NCI-H526 treated with DMSO at 0.1 percent for 48 hours (cell line): ENCODE measurements at regions not wholly inside any gene's neighbourhood (a gene's known extent, or its start where the extent isn't known, plus 50 kb on each side); places are given as distances from the start of the nearest gene placed in this dataset.
A peak's percentile ranks its signal among the peaks of the same experiment; 100 is the strongest.
"Not testable (repeated sequence)": the region's sequence is repeated elsewhere in the genome, so short reads cannot be mapped to it uniquely, and the experiment has no call there.

Experiments used
- DNase-seq: peaks from one replicate; lab custom pipeline; 2025; lab: John Stamatoyannopoulos, UW

- no peak for DNase-seq
Measured at GRCh38 chr20:12201289-12201991, 283.7 kb downstream of the BTBD3 start.

- no peak for DNase-seq
Measured at GRCh38 chr20:12203399-12203798, 285.7 kb downstream of the BTBD3 start.

GRCh38 chr20:12203981-12204380 is 286.3 kb downstream of the BTBD3 start:
- DNase-seq, result no peak

GRCh38 chr20:12207875-12208274 is 290.2 kb downstream of the BTBD3 start:
- no peak for DNase-seq

- no peak for DNase-seq
Measured at GRCh38 chr20:12210591-12210990, 292.9 kb downstream of the BTBD3 start.

GRCh38 chr20:12211361-12211760 is 293.7 kb downstream of the BTBD3 start:
- no peak for DNase-seq

GRCh38 chr20:12217382-12217781 is 299.7 kb downstream of the BTBD3 start:
- DNase-seq, result no peak

- no peak for DNase-seq
Measured at GRCh38 chr20:12219798-12220197, 302.1 kb downstream of the BTBD3 start.

- no peak for DNase-seq
Measured at GRCh38 chr20:12223057-12223456, 305.4 kb downstream of the BTBD3 start.

GRCh38 chr20:12225898-12226297 is 308.2 kb downstream of the BTBD3 start:
- no peak for DNase-seq

GRCh38 chr20:12229891-12230290 is 312.2 kb downstream of the BTBD3 start:
- no peak for DNase-seq

GRCh38 chr20:12237772-12238171 is 320.1 kb downstream of the BTBD3 start:
- DNase-seq, result no peak

- no peak for DNase-seq
Measured at GRCh38 chr20:12241065-12241464, 323.4 kb downstream of the BTBD3 start.

- no peak for DNase-seq
Measured at GRCh38 chr20:12243327-12243726, 325.6 kb downstream of the BTBD3 start.

- no peak for DNase-seq
Measured at GRCh38 chr20:12248481-12248880, 330.8 kb downstream of the BTBD3 start.

GRCh38 chr20:12250661-12251060 is 333.0 kb downstream of the BTBD3 start:
- not testable (repeated sequence) for DNase-seq

GRCh38 chr20:12252793-12253192 is 335.1 kb downstream of the BTBD3 start:
- no peak for DNase-seq

- DNase-seq, result no peak
Measured at GRCh38 chr20:12255461-12255970, 337.8 kb downstream of the BTBD3 start.

GRCh38 chr20:12256806-12257205 is 339.1 kb downstream of the BTBD3 start:
- no peak for DNase-seq

- DNase-seq, result peak; percentile 91
Measured at GRCh38 chr20:12262747-12263146, 345.1 kb downstream of the BTBD3 start.

GRCh38 chr20:12264711-12265110 is 347.0 kb downstream of the BTBD3 start:
- no peak for DNase-seq

- no peak for DNase-seq
Measured at GRCh38 chr20:12265662-12266061, 348.0 kb downstream of the BTBD3 start.

GRCh38 chr20:12269579-12269978 is 351.9 kb downstream of the BTBD3 start:
- DNase-seq, result no peak

GRCh38 chr20:12270863-12271262 is 353.2 kb downstream of the BTBD3 start:
- no peak for DNase-seq
